Fibroblast of skin of right biceps (primary cell): ENCODE measurements at regions not wholly inside any gene's neighbourhood (a gene's known extent, or its start where the extent isn't known, plus 50 kb on each side); places are given as distances from the start of the nearest gene placed in this dataset.

Experiments used
- DNase-seq: peaks from one replicate; pipeline ENCODE4 v3.0.0-alpha.2; 2013

DNA sequence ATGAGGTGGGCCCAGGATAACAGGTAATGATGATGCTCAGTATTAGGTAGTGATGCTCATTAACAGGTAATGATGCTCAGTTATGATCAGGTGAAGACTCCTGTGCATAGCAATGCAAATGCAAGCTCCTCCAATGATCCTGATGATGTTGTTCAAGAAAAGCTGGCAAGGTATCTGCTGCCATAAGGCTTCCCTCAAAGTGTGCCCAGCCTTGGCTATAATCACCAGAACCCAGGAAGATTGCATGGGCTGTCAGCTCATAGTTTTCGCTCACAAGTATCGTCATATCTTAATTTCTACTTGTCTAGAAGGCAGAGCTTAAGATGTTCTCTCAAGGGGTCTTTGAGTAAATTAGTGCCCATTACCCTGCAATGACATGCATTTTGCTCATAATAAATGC lies 366.2 kb upstream of the CLNK start:
- no peak for DNase-seq

DNA sequence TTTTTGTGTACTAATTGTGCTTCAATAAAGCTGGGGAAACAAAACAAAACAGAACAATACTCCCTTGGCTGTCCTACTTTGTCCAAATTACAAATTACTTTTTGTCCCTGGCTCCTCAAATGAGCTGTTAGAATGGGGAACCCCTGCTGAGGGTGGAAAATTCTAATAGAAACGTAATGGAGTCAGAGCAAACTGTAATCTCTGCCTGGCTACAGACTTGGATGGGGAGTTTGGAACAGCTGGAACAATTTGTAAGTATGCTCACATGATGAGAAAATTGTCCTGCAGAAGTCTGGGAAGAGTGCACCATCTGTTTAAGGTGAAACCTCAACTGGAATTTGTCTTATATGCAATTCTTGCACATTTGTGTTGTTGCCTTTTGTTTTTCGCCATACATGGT lies 364.4 kb upstream of the CLNK start:
- no peak for DNase-seq

DNA sequence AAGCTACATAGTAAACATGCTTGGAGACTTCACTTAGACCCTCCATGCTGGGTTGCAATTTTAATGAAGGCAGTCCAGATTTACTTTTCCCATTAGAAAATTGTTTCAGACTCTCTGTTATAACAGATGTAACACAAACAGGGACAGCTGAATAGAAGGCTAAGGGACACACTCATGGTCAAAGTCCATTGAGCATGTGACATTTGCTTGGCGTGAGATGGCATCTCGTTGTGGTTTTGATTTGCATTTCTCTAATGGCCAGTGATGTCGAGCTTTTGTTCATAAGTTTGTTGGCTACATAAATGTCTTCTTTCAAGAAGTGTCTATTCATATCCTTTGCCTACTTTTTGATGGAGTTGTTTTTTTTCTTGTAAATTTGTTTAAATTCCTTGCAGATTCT lies 358.2 kb upstream of the CLNK start:
- DNase-seq = no peak

DNA sequence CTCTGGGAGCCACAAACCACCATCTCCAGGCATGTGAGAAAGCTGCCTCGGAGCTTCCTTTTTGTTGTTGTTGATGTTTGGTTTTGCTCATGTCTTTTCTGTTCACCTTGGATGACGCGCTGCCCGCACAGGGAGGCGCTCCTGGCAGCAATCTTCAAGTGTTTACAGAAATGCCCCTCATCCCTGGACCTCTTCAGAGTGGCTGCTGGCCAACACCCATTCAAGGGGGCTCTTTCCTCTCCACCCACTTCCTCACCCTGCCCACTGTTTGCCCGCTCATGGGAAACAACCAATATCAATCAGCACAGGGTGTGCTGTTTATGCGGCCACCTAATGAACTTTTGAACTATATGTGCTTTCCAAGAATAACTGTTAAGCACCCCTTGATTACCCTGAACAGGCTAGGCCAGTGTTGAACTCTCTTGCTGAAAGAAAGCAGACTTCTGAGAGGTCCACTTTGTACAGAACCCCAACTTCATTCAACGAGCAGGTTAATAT lies 355.1 kb upstream of the CLNK start:
- DNase-seq = no peak

DNA sequence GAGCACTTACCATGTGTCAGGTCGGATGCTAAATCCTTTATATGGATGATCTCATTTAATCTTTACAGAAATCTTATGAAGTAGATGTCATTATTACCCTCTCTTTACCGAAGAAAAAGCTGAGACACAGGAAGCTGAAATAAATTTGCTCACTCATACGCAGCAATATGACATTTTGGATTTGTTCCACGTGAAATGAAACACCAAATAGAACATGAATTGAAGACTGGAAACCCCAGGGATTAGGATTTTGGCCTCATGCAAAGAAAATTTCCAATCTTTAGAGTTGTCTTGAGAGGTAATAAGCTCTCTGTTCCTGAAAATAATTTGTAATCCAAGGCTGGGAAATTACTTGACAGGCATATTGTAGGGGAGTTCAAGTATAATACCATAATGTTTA lies 354.4 kb upstream of the CLNK start:
- peak; percentile 11 for DNase-seq

DNA sequence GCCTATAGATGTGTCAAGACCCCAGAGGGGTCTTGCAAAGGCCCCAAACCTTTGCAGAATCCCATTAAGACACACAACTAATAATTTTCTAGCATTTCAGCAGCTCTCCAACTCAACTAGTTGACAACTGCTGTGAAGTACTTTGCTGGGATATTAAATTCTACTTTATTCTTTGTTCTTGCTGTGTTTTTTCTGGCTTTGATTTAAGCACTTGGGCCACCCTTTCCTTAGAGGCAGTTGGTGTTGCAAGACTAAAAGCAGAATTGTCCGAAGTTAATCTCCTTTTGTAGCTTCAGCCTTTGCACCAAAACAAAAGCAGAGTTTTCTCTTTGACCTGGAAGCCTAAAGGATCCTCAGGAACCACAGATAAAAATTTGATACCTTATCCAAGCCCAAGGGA lies 353.1 kb upstream of the CLNK start:
- no peak for DNase-seq

DNA sequence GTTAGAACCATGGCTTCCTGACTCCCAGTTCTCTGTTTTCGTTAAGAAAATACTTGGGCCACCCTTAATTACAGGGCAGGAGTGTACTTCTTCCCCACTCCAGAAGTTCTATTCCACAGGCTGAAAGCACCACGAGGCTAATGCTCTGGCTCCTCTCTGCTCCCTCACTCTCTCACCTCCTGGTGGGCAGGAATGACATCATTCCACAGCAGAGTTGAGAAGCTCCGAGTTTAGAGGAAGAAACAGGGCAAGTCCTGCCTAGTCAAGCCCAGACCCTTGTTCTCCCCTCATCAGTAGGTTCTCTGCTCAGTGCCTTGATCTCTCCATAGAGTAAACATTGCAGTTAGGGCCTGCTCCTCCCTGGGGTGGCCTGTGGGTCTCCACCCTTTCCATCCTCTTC lies 343.8 kb upstream of the CLNK start:
- no peak for DNase-seq

DNA sequence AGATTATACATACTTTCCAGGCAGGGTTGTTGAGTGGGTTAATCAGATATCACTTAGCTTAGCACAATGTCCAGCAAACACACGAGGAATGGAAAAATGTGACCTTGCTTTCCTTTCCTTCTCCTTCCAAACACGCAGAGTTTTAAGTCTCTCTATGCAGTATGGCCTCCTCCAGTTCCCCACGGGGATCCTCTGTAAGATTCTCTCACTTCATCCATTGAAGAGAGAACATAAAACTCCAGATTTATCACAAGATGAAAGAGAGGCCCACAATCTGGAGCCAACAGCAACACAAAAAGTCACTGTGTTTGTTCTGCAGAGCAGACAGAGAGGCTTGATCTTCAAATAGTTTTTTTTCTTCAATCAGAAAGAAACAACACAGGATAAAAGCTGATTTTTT lies 336.8 kb upstream of the CLNK start:
- no peak for DNase-seq

DNA sequence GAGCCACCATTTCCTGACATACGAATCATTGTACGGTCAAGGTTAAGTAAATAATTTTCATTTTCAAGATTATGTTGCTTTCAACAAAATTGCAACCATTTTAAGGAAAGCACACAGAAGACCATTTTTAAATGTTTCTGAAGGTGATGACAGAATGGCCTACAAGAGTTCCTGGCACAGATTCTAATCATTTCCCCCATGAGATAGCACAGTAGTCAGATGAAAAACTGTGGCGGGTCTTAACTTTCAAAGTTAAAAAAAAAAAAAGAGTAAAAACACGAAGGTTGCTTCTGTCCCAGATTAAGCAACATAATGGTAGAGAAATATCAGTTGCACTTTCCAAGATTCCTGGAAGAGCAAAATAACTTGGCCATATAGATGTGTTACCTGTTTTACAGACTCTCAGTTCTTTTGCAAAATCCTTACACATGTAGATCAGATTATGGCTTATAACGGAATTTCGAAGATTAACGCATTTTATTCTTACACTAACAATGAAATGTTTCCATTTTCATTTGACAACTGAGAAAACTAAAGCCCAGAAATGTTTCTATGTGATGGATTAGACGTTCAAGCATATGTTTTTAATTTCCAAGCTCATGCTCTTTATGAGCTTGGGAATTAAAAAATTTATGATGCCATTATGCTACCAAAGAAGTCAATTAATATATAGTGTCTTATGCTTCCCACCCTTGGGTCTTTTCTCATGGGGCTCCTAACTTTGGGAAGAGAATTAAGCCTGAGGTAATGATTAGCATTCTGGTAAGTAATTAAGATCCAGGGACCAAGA lies 335.1 kb upstream of the CLNK start:
- peak; percentile 25 for DNase-seq

DNA sequence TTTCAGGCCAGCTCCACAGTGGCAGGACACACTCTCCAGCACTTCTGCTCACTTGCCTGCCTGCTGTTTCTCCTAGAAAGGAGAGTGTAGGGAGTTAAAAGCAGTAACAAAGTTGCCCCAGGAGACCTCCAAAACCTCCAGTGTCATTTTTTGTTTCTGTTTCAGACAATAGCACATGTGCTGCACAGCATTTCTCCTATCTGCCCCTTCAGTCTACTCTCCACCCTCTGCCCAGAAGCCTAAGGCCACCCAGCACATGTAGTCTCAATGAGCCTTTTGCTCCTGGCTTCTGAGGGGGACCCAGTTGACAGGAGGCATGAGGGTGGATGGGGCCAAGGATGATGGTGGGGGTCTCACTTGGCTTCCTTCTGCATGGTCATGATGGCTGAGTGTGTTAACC lies 329.6 kb upstream of the CLNK start:
- no peak for DNase-seq

DNA sequence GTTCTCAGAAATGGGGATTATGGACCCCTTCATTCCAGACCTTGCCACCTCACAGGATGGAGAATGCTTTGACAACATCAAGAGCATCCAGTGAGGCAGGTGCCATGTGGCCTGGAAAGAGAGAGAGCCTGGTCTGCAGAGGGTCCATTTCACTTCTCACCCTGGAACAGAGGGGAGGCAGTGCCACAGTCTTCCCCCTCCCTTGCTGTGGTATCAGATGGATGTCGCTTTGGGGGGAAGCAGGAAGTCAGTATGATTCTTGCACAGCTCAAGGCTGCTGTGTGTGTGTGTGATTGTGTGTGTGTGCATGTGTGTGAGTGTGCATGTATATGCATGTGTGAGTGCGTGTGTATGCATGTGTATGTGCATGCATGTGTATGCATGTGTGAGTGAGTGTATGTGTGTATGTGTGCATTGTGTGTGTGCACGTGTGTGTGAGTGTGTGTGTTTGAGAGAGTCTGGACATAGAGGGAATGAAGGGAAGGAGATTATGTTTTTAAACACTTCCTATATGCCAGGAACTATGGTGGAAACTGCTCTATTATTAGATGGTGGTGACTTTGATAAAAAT lies 328.6 kb upstream of the CLNK start:
- DNase-seq = no peak

DNA sequence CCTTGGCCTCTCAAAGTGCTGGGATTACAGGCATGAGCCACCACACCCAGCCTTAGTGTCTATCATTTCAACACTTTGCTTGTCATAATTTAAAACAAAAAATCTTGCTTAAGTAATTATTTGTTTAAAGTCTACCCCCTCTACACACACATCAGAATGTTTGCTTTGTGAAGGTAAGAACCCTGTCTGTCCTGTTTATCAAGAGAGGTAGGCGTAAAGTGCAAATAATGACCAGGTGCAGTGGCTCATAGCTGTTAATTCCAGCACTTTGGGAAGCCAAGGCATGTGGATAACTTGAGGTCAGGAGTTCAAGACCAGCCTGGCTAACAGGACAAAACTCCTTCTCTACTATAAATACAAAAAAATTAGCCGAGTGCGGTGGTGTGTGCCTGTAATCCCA lies 326.7 kb upstream of the CLNK start:
- no peak for DNase-seq

DNA sequence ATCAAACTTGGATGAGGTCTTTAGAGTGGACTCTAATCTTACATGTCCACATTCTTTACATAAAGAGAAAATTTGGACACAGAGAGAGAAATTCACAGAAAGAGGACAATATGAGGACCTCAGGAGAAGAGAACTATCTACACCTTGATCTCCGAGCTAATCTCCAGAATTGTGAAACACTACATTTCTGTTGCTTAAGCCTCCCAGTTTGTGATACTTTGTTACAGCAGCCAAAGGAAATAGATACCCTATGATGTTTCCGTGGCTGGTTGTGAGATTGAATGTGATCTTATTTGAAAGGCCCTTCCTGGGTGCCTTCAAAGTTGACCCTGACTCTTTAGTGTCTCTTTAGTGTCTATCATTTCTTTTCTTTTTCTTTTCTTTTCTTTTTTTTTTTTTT lies 326.1 kb upstream of the CLNK start:
- no peak for DNase-seq

DNA sequence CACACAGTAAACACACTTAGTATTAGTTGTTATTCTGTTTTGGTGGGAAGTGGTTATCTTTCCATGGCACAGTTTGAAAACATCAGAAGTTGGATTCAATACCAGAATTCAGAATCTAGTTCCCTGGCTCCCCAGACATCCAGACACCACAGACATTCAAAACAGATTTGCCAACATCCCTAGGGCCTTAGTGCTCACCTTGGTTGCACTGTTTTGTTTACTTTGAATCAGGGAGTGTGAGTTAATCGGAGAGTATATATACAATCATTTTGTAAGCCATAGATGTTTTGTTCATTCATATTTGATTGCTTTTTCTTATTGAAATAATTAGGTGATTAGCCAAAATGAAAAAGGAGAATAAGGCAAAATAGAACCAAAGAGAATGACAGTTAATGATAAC lies 324.7 kb upstream of the CLNK start:
- no peak for DNase-seq

DNA sequence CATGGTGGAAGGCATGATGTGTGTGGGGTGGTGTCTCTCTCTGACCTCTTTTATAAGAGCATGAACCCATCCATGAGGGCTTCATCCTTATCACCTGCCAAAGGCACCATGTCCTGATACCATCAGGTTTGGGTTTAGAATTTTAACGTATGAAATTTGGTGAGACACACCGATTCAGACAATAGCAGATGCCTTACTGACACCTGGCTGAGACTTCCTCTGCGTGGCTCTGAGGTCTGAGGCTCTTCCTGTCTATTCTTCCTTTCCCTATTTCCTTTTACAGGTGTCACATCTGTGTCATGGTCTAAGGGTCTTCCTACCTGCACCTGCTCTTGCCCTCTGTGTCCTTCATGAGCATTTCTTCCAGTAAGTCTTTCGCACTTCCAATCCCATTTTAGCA lies 320.7 kb upstream of the CLNK start:
- no peak for DNase-seq

DNA sequence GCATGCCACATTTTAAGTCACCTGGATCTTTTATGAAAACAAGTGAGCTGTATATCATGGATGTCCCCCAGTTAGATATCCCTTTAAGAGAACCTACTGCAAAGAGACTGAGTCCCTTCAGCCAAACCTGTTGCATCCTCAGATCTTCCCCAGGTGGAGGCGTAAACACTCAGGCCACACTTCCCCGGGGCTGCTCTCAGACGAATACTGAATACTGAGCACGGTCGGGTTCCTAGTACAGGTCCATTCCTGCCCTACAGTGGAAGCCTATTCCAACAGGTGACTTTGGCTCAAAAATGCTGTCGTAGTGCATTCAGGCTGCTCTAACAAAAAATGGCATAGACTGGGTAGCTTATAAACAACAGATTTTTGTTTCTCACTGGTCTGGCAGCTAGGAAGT lies 320.2 kb upstream of the CLNK start:
- DNase-seq = no peak

DNA sequence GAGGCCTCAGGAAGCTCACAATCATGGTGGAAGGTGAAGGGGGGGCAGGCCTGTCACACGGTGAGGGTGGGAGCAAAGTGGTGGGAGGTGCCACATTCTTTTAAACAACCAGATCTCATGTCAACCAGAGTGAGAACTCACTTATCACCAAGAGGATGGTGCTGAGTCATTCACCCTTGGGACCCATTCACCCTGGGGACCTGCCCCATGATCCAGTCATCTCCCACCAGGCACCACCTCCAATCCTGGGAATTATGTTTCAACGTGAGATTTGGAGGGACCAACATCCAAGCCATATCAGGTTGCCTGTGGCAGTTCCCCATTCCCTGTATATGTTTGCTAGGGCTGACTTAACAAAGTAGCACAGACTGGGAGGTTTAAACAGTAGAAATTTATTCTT lies 318.4 kb upstream of the CLNK start:
- no peak for DNase-seq

DNA sequence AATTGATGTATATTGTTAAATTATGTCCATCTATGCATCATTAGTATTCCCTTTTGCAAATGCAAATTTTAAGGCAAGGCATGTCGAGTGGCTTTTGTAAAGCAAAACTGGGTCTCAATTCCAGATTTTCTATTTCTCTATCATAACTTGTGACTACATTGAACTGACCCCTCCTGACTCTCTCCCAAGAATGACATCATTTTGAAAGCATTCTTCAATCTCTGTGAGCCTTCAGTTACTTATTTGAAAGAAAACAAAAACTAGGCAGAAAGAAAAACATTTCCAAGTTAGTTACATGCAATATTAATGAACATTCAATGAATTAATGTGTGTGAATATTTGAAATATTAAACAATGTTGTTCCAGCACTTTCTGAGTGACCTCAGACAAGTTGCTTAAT lies 314.3 kb upstream of the CLNK start:
- DNase-seq = peak; percentile 66

DNA sequence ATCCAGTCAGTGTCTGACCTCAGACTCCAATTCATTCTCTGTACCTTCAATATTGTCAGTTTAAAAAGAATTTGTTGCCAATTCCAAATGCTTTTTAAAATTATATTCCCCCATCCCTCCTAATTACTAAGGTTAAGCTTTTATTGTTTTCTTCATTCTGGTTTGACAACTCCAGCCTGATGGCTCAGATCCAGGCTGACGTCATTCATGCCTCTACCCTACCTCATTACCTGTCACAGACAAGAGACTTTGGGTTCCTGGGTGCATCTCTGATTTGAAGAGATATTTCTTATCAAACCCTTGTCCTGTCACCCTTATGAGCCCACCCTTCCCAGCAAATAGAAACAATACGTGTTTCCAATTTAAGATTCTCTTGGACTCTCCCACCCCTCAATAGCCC lies 300.2 kb upstream of the CLNK start:
- no peak for DNase-seq

DNA sequence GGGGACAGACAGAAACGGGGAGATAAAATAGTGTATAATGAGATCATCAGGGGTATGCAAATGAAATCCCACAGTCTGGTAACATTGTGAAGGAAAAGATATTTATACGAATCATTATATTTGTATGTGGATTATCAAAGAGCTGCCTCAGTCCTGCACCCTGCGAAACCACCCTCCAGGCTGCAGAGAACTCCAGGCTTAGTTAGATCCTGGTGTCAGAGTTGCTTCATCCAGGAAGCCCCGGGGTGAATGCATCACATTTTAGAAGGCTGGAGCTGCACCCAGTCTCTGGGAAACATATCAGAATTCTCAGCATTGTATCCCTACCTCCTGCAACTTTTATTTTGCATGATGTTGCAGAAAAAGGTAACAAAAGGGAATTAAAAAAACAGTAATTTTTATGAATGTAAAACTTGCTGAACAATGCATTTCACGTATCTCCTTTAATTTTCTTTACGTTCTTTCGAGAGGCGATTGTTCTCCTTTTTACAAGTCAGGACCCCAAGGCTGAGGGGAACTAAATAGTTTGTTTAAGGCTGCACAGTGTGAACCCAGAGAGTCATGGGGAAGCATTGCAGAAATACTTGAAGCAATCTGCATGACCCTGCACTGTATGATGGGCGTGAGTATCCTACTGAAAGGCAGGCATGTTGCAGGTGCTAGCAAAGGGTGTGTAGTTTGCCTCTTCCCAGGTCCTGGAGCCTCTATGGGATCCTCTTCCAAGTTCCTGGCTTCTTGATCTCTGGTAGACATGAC lies 299.5 kb upstream of the CLNK start:
- no peak for DNase-seq

DNA sequence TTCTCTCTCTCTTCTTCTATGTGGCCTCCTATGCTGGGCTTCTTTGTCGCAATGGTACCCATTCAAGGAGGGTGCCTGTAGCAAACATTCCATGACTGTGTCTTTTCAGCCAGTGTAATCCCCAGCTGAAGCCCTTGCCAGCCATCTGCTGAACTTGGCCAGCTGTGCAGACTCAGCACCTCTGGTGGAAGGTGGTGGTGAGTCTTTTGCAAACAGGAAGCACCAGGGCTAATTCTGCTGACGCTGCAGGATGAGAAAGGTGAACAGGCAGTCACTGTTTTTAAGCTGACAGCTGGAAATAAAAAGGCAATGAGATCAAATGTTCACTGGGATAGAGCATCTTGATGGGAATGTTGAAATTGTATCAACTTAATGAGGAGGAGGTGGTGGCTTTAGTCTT lies 298.7 kb upstream of the CLNK start:
- no peak for DNase-seq

DNA sequence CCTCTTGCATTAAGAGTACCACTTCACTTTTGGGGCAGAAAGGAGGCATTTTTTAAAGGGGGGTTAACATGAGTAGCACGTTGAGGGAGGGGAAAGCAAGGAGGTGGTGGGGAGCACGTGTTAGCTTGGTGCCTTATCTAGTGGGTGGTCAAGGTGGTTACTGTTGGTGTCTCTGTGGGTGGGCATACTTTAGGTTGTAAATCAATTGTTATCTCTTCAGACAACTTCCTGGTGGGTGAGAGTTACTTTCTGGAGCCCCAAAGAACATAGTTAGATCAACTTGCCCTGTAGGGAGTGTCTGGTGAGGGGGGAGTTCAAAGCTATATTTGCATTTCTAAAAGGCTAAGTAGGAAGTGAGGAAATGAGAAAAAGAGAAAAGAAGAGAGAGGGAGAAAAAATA lies 297.7 kb upstream of the CLNK start:
- DNase-seq = no peak

DNA sequence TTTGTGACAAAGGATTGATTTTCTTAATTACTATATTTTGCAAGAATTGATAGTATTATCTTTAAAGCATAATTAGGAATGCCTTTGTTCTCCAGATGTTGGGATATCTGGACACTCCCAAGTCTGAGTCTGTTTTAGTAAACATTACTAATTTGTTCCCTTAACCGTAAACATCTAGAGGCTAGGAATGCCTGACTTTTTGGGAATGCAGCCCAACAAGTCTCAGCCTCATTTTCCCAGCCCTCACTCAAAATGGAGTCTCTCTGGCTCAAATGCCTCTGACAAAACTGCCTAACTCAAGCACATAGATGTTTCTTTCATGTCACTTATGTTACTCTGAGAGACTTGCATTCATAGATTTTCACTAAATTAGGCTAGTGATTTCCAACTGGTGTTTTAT lies 297.0 kb upstream of the CLNK start:
- DNase-seq = no peak

DNA sequence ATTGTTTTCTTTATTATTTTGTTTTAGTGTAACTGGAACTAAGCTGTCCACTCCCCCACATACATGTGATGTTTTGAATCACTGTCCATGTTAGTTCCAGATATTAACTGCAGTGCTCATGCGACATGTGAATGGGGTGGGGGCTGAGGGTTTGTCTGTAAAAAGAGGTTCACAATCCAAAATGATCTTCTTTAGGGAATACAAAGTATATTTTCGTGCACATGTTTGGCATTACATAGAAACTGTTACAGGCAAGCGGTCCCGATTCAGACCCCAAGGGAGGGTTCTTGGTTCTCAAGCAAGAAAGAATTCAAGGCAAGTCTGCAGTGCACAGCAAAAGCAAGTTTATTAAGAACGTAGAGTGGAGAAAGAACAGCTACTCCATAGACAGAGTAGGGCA lies 296.5 kb upstream of the CLNK start:
- no peak for DNase-seq
